Hepatocyte (in vitro differentiated cells): ENCODE measurements at regions not wholly inside any gene's neighbourhood (a gene's known extent, or its start where the extent isn't known, plus 50 kb on each side); places are given as distances from the start of the nearest gene placed in this dataset.

Experiments
- DNase-seq: peaks from one replicate; pipeline ENCODE4 v3.0.0-alpha.2; 2016; ENCODE audit warnings: low spot score
- H2AFZ ChIP-seq: fragments of 200-600 bp; sonication (generic); 2 replicates; pipeline ENCODE4 v1.6.0; 2016; ENCODE audit warnings: antibody characterized with exemption, mild to moderate bottlenecking
- H3K27ac ChIP-seq: fragments of 200-600 bp; sonication (generic); 2 replicates; pipeline ENCODE4 v1.5.1; 2016; ENCODE audit warnings: mild to moderate bottlenecking
- H3K27me3 ChIP-seq: fragments of 200-600 bp; sonication (generic); 2 replicates; pipeline ENCODE4 v1.6.1; 2016
- H3K36me3 ChIP-seq: fragments of 200-600 bp; sonication (generic); replicated peaks from 2 replicates; pipeline ENCODE4 v1.5.1; 2016; ENCODE audit warnings: low read depth; ENCODE audit not compliant: insufficient read depth
- H3K4me1 ChIP-seq: fragments of 200-600 bp; sonication (generic); 2 replicates; pipeline ENCODE4 v1.5.1; 2016; ENCODE audit warnings: mild to moderate bottlenecking, moderate library complexity; ENCODE audit not compliant: insufficient read depth
- H3K4me2 ChIP-seq: fragments of 200-600 bp; sonication (generic); 2 replicates; pipeline ENCODE4 v1.6.0; 2016
- H3K4me3 ChIP-seq: fragments of 200-600 bp; sonication (generic); 2 replicates; pipeline ENCODE4 v1.5.1; 2016; ENCODE audit warnings: mild to moderate bottlenecking
- H3K79me2 ChIP-seq: fragments of 200-600 bp; sonication (generic); 2 replicates; pipeline ENCODE4 v1.6.0; 2017; ENCODE audit warnings: mild to moderate bottlenecking
- H3K9me2 ChIP-seq: fragments of 200-600 bp; sonication (generic); replicated peaks from 2 replicates; pipeline ENCODE4 v1.6.0; 2017; ENCODE audit warnings: mild to moderate bottlenecking; ENCODE audit not compliant: insufficient read depth
- H3K9me3 ChIP-seq: fragments of 200-600 bp; sonication (generic); 2 replicates; pipeline ENCODE4 v1.5.1; 2016; ENCODE audit warnings: low read depth, mild to moderate bottlenecking
- H4K20me1 ChIP-seq: fragments of 200-600 bp; sonication (generic); 2 replicates; pipeline ENCODE4 v1.6.0; 2016; ENCODE audit warnings: mild to moderate bottlenecking; ENCODE audit not compliant: insufficient read depth, poor library complexity, severe bottlenecking
- CTCF ChIP-seq: fragments of 200-600 bp; sonication (generic); IDR thresholded peaks from 2 replicates; pipeline ENCODE4 v1.5.1; 2016; ENCODE audit warnings: antibody characterized with exemption, mild to moderate bottlenecking; ENCODE audit not compliant: poor library complexity
- EZH2 ChIP-seq: fragments of 200-600 bp; sonication (generic); IDR thresholded peaks from 2 replicates; pipeline ENCODE4 v1.6.1; 2016; ENCODE audit warnings: antibody characterized with exemption, mild to moderate bottlenecking, borderline replicate concordance
- EZH2phosphoT487 ChIP-seq: fragments of 200-600 bp; sonication (generic); IDR thresholded peaks from one replicate; pipeline ENCODE4 v1.6.1; 2018; ENCODE audit warnings: antibody characterized with exemption, mild to moderate bottlenecking, low read depth, moderate library complexity; ENCODE audit not compliant: unreplicated experiment, severe bottlenecking
- WGBS: methylation state at CpG from one replicate; pipeline ENCODE4 v1.1.6; 2016; ENCODE audit warnings: low lambda C conversion rate; ENCODE audit errors: missing lambda C conversion rate; 5-methylcytosine and 5-hydroxymethylcytosine counted together

- H3K9me3 ChIP-seq, result no peaks in the 10 kb centered on the region
- H3K4me3 ChIP-seq, result no peak overlapping the region
- H3K4me2 ChIP-seq, result no peak overlapping the region
- H4K20me1 ChIP-seq, result no peaks in the 10 kb centered on the region
- no peaks in the 10 kb centered on the region for H3K79me2 ChIP-seq
- H3K36me3 ChIP-seq, result no peaks in the 10 kb centered on the region
- H3K4me1 ChIP-seq, result no peaks in the 10 kb centered on the region
- H2AFZ ChIP-seq, result no peak overlapping the region
- DNase-seq, result no peak
- WGBS, result 76% methylated on average over 4 of the region's 4 CpGs
- TF ChIP-seq EZH2phosphoT487, result no peak
- TF ChIP-seq EZH2, result no peak
- no peak for TF ChIP-seq CTCF
- H3K27me3 ChIP-seq, result no peaks in the 10 kb centered on the region
- no peaks in the 10 kb centered on the region for H3K9me2 ChIP-seq
- H3K27ac ChIP-seq, result no peak overlapping the region
These were observed 358.8 kb downstream of the MID1IP1 start for GRCh38 chrX:39159921-39160507.

- Histone ChIP-seq H3K79me2 (no peaks in the 10 kb centered on the region), H4K20me1 (no peaks in the 10 kb centered on the region), H2AFZ (no peak overlapping the region), H3K4me3 (no peak overlapping the region), H3K4me2 (peak overlapping the region; percentile 67), H3K9me2 (no peaks in the 10 kb centered on the region), H3K4me1 (no peaks in the 10 kb centered on the region), H3K9me3 (no peaks in the 10 kb centered on the region), H3K27me3 (no peaks in the 10 kb centered on the region), H3K36me3 (no peaks in the 10 kb centered on the region), H3K27ac (no peak overlapping the region)
- no peak for DNase-seq
- WGBS, result 51% methylated on average over 3 of the region's 3 CpGs
- TF ChIP-seq CTCF (no peak), EZH2 (no peak), EZH2phosphoT487 (no peak)
These were observed 360.5 kb downstream of the MID1IP1 start for GRCh38 chrX:39161611-39162255.

GRCh38 chrX:39162322-39162735 lies 361.1 kb downstream of the MID1IP1 start:
- Histone ChIP-seq H3K79me2 (no peaks in the 10 kb centered on the region), H2AFZ (no peak overlapping the region), H3K36me3 (no peaks in the 10 kb centered on the region), H3K9me3 (no peaks in the 10 kb centered on the region), H4K20me1 (no peaks in the 10 kb centered on the region), H3K9me2 (no peaks in the 10 kb centered on the region), H3K4me2 (peak overlapping the region; percentile 67), H3K27ac (no peak overlapping the region), H3K4me1 (no peaks in the 10 kb centered on the region), H3K27me3 (no peaks in the 10 kb centered on the region), H3K4me3 (no peak overlapping the region)
- 28% methylated on average over 15 of the region's 29 CpGs for WGBS
- DNase-seq, result peak; percentile 45
- TF ChIP-seq CTCF, result peak; percentile 42
- no peak for TF ChIP-seq EZH2
- TF ChIP-seq EZH2phosphoT487, result no peak
